HG03460 (cell line): ENCODE measurements at regions not wholly inside any gene's neighbourhood (a gene's known extent, or its start where the extent isn't known, plus 50 kb on each side); places are given as distances from the start of the nearest gene placed in this dataset.

Source experiments
- ATAC-seq: cut with Tn5 transposase; IDR thresholded peaks from one replicate; pipeline ENCODE4 v1.9.1; 2021; ENCODE audit not compliant: unreplicated experiment

- ATAC-seq = no peak
Observed at GRCh38 chr10:43885842-43886241, 237.2 kb upstream of the ZNF32 start.

- no peak for ATAC-seq
Observed at GRCh38 chr10:43885252-43885651, 236.6 kb upstream of the ZNF32 start.

GRCh38 chr10:43884501-43885105, 235.9 kb upstream of the ZNF32 start:
- ATAC-seq = no peak

GRCh38 chr10:43882711-43883110, 234.0 kb upstream of the ZNF32 start:
- no peak for ATAC-seq

- no peak for ATAC-seq
Observed at GRCh38 chr10:43881657-43882056, 233.0 kb upstream of the ZNF32 start.

GRCh38 chr10:43880160-43880559, 231.5 kb upstream of the ZNF32 start:
- no peak for ATAC-seq

- no peak for ATAC-seq
Observed at GRCh38 chr10:43879742-43880141, 231.1 kb upstream of the ZNF32 start.

- no peak for ATAC-seq
Observed at GRCh38 chr10:43879162-43879561, 230.5 kb upstream of the ZNF32 start.

- no peak for ATAC-seq
Observed at GRCh38 chr10:43878386-43878785, 229.7 kb upstream of the ZNF32 start.

- no peak for ATAC-seq
Observed at GRCh38 chr10:43876976-43877375, 228.3 kb upstream of the ZNF32 start.

- ATAC-seq = no peak
Observed at GRCh38 chr10:43874984-43875383, 226.3 kb upstream of the ZNF32 start.

- no peak for ATAC-seq
Observed at GRCh38 chr10:43873717-43874116, 225.0 kb upstream of the ZNF32 start.

GRCh38 chr10:43872644-43873043, 224.0 kb upstream of the ZNF32 start:
- ATAC-seq = no peak

- ATAC-seq = no peak
Observed at GRCh38 chr10:43871545-43871944, 222.9 kb upstream of the ZNF32 start.

GRCh38 chr10:43870968-43871439, 222.3 kb upstream of the ZNF32 start:
- ATAC-seq = no peak

GRCh38 chr10:43869669-43870322, 221.1 kb upstream of the ZNF32 start:
- ATAC-seq = no peak

GRCh38 chr10:43868952-43869351, 220.3 kb upstream of the ZNF32 start:
- ATAC-seq = no peak

- no peak for ATAC-seq
Observed at GRCh38 chr10:43867667-43868565, 219.2 kb upstream of the ZNF32 start.

GRCh38 chr10:43867113-43867512, 218.4 kb upstream of the ZNF32 start:
- no peak for ATAC-seq

- no peak for ATAC-seq
Observed at GRCh38 chr10:43866712-43867111, 218.0 kb upstream of the ZNF32 start.

GRCh38 chr10:43865265-43866135, 216.8 kb upstream of the ZNF32 start:
- ATAC-seq = no peak
